Activated T-helper 1 cell treated with Interleukin-2 at 50 U/mL for 16 hours (primary cell): ENCODE measurements at regions not wholly inside any gene's neighbourhood (a gene's known extent, or its start where the extent isn't known, plus 50 kb on each side); places are given as distances from the start of the nearest gene placed in this dataset.

Experiments used
- DNase-seq: peaks from one replicate; pipeline ENCODE4 v3.0.0-alpha.2; 2020; ENCODE audit warnings: low read depth

DNA sequence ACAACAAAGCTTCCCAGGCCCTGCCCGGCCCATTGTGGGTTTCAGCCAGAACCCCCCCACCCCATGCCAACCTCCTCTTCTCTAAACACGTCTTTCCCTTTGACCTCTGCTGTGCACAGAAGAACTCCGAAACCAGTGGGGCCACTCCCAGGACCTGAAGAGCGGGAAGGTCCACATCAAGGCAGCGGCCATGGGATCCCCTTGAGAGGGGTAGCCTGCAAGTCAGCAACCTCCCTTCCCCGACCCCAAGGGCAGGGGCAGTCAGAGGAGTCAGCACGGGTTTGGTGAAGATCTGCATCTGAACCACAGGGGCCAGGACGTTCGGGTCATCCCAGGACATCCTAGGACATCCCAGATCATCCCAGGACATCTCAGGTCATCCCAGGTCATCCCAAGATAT, 379.9 kb upstream of the IRX4 start:
- DNase-seq: no peak

DNA sequence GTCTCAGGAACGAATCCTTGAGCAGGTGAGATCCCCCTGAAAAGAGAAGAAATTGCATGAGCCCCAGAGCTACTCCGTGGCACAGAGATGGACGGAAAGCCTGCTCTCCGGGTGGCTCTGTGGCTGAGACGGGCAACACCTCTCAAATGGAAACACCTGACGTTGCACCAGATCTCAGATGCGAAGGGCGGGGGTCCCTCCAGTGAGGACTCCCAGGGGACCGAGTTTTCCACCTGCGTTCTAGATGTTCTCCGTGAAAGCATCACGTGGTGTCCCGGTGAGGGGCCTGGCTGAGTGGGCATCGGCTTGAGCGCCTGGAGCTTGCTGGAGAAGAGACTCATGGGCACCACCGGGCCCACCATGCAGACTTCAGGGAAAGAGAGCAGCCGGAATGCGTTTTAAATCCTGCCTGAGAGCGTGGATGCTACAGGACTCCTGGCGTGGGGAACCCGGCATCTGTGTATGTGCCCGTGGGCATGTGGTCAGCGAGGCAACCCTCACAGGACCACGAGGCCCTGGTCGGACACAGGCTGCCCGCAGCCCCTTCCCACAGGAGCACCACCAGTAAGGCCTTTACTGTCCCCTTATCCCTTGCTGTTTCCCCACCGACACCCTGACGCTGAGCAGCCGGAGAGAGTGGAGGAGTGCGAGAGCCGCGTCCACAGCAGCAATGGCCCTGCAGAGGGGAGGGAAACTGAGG, 378.4 kb upstream of the IRX4 start:
- no peak for DNase-seq

DNA sequence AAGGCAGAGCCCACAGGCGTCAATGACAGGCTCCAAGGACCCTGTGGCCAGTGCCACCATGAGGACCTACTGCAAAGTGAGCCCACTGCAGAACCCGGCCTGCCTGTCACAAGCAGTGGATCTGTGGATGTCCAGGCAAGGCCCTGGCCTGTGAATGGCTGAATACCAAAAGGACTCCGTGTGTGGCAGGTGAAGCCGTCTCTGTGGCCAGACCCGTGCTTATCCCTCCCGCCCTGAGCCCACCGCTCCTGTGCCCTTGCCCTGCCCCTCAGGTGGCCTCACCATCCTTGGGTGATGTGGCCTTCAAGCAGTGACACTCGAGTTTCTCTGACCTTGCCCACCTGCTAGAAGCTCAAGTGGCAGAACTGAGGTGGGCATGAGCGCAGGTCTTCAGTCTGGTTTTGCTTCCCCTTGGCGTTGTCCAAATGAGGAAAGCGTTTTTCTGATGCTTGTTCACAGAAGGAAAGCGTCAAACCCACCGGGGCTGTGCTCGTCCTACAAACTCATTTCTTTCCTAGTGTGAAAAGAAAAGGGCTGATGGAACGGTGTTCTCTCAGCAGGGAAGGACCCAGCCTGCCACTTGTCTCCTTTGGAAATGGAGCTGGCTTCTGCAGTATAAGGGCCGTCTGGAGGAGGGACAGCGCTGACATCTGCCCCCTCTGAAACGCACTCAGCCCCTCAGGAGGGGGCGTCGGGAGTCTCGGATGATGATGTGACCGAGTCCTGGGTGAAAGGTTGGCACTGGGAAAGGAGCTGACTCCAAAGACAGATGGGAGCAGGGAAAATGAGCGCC, 377.7 kb upstream of the IRX4 start:
- no peak for DNase-seq

DNA sequence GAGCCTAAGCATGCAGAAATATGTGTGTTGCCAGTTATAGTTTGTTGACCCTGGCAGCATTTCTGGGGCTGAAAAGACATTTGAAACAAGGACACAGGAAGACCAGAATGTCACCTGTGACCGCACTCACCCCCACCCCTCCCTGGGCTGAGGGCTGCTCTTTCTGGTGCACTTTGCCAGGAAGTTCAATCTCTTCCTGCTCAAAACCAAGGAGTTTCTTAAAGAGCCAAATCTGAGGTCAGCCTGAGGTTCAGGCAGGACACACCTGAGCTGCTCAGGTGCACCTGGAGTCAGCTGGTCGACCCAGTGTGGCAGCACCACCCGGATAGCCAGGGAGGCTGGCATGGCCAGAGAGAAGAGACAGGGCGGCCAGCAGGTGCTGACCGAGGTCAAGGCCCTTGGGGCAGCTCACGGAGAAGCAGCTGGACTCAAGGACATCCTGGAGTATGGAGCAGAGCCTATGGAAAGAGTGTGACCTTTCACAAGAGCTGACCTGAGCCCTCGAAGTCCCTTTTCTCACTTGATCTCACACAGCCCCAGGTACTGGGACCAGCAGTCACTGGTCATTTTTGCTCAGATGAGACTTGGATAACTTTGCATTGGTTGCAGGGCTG, 376.9 kb upstream of the IRX4 start:
- no peak for DNase-seq

DNA sequence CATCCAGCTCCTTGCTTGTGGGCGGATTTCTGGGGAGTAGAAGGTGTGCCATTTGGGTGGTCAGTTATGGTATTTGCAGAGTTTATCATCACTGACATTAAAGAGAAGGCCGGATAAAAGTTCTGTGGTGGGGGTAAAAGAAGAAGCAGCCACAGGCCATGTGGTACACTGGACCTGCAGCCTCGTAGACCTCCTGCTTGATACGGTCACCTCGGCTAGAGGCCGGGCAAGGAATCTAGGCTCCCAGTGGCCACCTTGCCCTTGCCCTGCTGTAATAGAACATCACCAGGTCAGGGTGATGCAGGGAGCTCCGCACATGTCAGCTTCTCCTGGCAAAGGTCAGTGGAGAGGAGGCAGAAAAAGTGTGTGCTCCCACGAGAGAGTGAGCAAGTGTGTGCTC, 376.1 kb upstream of the IRX4 start:
- DNase-seq: no peak

DNA sequence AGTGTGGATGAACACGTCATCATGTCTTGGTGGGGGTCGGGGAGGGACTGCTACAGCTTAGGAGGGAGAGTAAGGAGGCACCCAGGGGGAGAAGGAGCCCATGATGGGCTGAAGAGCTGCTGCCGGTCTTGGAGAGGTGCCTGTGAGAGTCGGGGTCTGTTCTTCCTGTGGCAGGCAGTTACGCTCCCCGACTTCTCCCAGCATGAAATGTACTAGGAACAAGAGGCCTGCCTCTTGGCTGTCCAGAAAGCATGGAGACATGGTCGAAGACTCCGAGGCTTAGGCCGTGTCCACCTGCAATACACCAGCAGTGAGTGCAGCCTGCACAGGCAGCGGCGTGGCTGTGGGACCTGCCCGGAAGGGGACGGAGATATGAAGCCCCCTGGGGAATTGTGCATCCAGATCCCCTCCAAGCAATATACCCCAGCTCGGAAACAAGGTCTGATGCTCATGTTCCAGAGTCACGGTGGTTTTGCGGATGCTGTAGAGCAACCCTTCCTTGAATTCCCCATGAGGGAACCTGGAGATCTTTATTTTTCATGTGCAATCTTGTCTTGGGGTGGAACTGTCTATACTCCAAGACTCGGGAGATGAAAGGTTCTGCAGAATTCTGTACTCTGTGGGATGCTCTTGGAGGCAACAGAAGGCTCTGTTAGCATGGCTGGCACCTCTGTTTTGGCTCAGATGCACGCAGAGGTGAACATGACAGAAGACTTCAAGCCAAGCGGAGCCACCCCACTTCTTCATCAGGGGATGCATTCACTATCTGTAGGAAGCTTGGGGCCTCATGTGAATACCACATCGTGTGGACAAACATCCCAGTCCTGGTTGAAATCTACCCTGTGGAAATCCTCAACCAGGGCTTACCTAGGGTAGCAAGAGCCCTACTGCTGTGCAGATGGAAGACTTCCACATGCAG, 374.9 kb upstream of the IRX4 start:
- DNase-seq: no peak

DNA sequence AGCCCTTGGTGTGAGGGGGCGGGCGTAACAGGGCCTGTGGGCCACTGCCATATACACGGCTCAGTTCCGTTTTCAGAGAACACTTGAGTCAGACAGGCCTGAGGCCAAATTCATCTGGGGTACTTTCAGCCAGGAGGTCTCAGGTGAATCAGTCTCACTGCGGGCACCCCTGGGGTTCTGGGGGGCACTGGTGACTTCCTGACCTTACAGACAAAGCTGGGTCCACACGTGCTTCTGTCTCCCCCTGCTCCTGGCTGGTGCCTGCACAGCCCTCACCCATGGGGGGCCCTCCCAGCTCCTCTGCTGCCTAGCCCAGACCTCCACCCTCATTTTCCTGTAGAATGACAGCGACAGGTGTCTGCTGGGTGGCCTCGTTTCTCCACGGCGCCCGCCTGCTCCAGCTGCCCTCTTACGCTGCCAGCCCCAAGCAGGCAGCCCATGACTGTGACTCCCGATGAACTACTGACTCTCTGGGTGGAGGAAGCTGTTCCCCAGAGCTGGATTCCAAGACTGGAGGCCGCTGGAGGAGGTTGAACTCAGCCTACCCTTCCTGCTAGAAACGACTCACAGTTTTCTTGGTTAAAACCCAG, 374.1 kb upstream of the IRX4 start:
- no peak for DNase-seq

DNA sequence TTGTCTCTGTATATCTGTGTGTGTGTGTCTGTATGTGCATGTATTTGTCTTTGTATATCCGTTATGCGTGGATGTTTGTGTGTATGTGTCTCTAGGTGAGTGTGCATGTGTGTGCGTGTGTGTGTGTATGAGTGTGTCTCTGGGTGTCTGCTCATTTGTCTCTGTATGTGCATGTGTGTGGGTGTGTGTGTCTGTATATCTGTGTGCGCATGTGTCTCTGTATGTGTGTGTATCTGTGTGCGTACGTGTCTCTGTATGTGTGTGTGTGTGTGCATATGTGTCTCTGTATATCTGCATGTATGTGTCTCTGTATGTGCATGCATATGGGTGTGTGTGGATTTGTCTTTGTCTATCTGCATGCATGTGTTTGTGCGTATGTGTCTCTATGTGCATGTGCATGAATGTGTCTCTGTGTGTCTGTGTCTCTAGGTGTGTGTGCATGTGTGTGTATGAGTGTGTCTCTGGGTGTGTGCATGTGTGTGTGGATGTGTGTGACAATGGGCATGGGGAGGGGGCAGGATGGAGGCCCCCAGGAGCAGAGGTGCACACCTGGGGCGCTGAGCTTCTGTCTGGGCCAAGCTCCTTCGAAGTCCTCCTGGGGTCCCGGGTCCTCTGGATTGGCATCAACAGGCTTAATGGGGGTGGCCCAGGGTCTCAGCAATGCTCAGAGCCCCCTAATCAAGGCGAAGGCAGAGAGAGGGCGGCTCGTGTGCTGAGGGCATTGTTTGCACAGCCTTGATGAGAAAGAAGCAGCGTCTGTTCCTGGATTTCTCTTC, 373.4 kb upstream of the IRX4 start:
- DNase-seq: no peak

DNA sequence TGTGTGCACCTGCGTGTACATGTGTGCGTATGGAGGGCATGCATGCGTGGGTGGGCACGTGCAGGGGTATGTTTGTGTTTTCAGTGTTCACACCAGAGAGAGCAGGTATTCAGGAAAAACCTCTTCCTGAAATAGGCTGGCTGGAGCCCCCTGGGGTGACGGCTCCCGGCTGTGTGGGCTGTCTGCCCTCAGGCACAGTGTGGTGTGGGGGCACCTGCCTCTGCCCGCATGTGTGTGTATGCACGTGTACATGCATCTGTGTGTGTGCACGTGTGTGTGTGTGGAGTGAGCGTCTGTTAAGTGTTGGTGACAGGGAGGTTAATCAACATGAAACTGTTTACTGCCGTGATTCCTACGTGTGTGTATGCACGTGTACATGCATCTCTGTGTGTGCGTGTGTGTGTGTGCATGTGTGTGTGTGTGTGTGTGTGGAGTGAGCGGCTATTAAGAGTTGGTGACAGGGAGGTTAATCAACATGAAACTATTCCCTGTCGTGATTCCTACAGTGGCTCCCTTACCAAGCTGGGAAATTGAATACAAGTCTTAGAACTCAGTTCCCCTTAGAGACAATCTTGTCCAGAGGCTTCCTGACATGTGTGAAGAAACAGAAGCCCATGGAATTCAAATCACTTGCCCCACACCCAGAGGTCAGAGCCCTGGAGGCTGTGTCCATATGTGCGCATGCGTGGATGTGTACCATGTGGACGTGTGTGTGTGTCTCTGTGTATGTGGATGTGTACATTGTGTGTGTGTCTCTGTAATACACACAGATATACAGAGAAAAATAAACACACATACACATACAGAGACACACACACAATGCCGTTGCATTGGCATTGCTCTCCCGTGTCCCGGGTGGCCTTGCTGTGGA, 372.4 kb upstream of the IRX4 start:
- DNase-seq: no peak

DNA sequence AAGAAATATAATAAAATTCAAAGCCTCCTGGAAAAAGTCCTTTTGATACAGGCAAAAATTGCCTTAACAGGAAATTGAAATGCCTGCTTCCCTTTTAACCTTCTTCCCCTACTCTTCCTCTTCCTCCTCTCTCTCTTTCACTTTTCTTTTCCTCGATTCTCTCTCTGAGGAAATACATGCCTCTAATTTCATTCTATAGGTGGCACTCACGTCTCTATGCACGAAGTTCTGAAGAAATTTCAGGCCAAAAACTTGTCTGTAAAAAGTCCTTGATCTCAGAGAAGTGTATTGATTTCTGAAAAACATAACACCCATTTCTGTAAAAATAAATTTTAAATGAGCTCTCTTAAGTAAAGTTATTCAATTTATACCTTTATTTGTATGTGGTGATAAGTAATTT, 371.7 kb upstream of the IRX4 start:
- no peak for DNase-seq

DNA sequence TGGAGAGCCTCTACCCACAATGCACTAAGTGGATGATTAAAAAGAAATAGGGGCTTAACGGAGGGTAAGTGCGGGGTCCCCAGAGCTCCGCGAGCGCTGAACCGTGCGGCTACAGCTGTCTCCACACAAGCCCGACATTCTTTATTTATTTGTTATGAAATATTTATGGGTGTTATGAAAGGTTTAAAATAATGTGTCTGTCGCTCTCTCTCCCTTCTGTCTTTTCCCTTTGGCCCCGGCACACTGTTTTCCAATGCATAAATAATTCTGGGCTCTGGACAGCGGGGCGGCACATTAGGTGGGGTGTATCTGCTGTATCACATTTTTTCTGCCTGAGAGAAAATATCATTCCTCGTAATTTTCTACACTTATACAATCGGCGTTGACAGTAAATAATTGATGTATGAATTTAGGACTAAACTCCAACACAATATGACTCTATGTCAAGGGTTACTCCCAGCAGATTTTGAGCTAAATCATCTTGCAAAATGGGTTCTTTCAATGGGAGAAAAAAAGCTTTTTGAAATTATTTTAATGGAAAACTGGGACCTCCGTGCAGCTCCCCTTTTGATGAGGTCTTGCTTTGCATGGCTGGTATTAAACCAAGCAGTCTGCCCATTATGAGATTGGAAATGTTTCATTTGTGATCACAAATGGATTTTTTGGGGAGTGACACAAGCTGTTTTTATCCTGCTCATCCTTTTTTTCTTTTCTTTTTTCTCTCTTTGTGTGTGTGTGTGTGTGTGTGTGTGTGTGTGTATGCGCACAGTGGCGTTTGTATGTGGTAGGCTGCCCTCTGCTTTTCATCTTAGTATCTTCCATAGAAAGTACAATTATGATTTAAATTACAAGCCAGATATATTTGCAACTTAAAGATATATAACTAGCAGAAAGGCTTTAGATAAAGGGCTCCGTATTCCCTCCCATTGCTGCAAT, 370.6 kb upstream of the IRX4 start:
- DNase-seq: no peak

DNA sequence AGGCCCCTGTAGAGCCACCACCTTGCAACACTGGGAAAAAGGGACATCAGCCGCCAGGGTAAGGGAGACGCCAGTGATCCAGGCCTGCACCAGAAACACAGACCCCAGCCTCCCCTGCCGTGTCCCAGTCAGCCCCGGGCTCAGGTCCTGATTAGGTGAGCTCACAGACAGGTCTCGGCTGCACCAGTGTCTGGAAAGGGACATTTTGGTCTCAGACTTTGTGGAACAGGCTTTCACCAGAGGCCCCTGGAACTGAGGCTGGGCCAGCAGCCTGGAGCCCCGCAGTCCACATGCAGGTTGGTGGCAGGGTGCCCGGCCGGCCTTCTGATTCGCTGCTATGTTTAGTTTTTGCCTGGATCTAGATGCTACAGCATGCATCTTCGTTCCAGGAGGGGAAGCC, 369.0 kb upstream of the IRX4 start:
- no peak for DNase-seq

DNA sequence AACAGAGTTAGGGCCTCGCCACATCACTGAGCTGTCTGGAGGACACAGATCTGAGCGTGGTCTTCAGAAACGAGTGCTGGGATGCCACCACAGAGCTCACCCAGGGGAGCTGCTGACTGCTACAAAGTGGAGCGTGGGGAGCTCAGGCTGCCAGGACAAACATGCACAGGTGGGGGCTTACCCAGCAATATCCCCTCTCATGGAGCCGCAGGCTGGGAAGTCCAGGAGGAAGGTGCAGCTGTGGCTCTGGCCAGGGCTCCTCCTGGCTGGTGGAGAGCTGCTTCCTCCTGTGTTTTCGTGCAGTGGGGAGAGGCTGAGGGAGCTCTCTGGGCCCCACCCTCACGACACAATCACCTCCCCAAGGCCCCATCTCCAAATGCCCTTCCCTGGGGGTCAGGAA, 368.6 kb upstream of the IRX4 start:
- DNase-seq: no peak

DNA sequence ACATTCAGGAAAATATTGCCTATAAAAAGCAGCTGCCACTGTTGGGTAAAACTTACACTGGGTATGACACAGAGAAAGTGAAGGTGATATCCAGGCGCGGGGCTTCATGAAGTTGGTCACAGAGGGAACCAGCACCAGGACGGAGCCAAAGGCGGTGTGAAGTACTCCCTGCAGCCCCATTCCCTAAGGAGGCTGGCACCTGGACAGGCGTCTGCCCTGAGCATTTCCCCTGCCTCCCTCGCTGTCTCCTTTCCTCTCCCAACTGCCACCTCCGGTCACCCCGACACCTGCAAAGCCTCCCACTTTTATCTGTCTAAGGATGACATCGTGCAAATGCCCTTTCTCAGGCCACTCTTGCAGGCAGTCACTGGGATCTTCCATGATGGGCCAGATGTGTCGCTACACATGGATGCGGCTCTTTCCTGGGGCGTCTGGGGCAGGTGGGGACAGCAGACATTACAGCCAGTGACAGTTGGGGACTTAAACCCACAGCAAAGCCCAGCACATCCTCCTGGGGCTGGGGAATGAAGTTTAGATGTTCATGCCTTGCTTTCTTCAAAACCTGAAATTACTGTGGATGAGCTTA, 367.7 kb upstream of the IRX4 start:
- DNase-seq: no peak

DNA sequence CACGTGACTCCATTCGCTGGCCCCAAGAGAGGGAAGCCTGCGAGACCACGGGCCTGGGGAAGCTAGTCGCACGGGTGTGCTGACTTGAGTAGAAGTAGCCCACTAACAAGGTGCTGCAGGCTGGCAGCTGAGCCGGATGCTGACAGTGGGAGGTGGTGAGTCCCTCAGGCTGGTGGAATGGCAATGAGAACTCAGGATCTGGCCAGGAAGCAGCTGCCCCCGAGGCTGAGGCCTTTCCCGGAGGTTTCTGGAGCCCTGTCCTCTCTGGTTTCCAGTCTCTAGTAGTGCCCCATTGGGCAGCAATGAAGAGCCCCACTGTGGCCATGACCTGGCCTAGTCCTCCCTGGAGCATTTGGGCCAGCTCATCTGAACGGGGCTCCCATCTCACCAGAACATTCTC, 366.7 kb upstream of the IRX4 start:
- DNase-seq: no peak

DNA sequence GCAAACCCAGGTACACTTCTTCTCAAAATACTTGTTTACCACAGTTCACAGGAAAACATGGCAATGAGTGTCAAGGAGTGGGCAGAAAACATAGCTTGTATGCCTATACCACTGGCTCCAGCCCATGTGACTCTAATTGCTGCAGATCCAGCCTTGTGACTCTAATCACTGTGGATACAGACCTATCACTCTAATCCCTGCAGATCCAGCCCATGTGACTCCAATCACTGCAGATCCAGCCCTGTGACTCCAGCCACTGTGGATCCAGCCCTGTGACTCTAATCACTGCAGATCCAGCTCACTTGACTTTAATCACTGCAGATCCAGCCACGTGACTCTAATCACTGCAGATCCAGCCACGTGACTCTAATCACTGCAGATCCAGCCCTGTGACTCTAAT, 366.3 kb upstream of the IRX4 start:
- DNase-seq: no peak

DNA sequence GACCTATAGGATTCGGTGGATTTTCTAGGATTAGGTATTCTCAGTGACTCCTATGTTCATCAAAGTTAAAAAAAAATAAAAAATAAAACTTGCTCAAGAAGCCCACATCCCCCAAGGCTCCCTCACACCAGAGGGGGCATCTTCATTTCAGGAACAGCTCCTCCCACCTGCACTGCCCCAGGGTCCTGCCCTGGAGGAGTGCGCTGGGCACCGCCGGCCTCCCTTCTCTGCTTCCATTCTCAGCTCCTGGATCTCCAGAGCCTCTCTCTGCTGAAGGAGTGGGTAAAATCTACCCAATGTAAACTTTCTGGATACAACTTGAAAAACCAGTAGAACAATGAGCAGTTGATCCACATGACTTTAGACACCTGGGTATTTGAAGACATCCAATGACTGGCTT, 359.8 kb upstream of the IRX4 start:
- no peak for DNase-seq

DNA sequence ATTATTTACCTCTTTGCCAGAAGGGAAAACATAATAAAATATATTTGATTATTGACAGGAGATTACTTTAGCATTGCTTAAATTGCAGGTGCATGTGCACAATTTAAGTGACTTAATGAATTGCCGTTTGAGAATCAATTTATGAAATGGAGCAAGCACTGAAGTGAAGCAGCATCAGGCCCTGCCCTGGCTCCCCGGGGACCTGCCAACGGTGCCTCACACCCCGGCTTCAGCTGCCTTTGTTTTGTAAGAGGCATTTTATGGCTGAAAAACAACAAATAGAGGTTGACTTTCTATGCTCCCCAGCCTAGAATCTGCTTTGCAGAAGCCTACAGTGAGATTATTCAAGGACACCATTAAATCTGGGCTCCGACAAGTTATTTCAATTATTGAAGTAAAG, 359.1 kb upstream of the IRX4 start:
- DNase-seq: no peak
